HFFc6 (cell line): ENCODE measurements at regions not wholly inside any gene's neighbourhood (a gene's known extent, or its start where the extent isn't known, plus 50 kb on each side); places are given as distances from the start of the nearest gene placed in this dataset.

Source experiments
- DNase-seq: peaks from one replicate; pipeline ENCODE4 v3.0.0-alpha.2; 2018
- H3K27ac Mint-ChIP-seq: 2 replicates; pipeline ENCODE4 v1.8.0; 2020; ENCODE audit warnings: mild to moderate bottlenecking, mixed read lengths
- H3K27me3 Mint-ChIP-seq: 2 replicates; pipeline ENCODE4 v1.8.0; 2021; ENCODE audit warnings: mild to moderate bottlenecking, moderate library complexity, mixed read lengths; ENCODE audit not compliant: insufficient read depth
- H3K36me3 Mint-ChIP-seq: 2 replicates; pipeline ENCODE4 v1.8.0; 2021; ENCODE audit warnings: low read depth, mixed read lengths
- H3K4me1 Mint-ChIP-seq: 2 replicates; pipeline ENCODE4 v1.8.0; 2020; ENCODE audit warnings: low read depth, mixed read lengths
- H3K4me3 Mint-ChIP-seq: 2 replicates; pipeline ENCODE4 v1.8.0; 2020; ENCODE audit warnings: mild to moderate bottlenecking, moderate library complexity, mixed read lengths
- H3K9me3 Mint-ChIP-seq: 2 replicates; pipeline ENCODE4 v1.8.0; 2020; ENCODE audit warnings: mild to moderate bottlenecking, mixed read lengths
- CTCF ChIP-seq: fragments of 200-600 bp; sonication (generic); IDR thresholded peaks from 2 replicates; pipeline ENCODE4 v1.5.0; 2021; ENCODE audit warnings: antibody characterized with exemption, mild to moderate bottlenecking

GRCh38 chr2:129480790-129481189 lies 498.7 kb upstream of the RAB6C start:
- DNase-seq = no peak
- Mint-ChIP-seq H3K4me1 (no peaks in the 10 kb centered on the region), H3K27ac (no peak overlapping the region), H3K9me3 (peaks cover 58% of the 10 kb centered on the region), H3K4me3 (no peak overlapping the region), H3K36me3 (peaks cover 4% of the 10 kb centered on the region; the same call in 1 of the 2 replicates), H3K27me3 (no peaks in the 10 kb centered on the region; the same call in 1 of the 2 replicates)
- TF ChIP-seq CTCF = no peak

- H3K4me1 Mint-ChIP-seq = no peaks in the 10 kb centered on the region
Observed at GRCh38 chr2:129481306-129482219, 497.9 kb upstream of the RAB6C start.

GRCh38 chr2:129482626-129483025 lies 496.8 kb upstream of the RAB6C start:
- no peaks in the 10 kb centered on the region; the same call in 1 of the 2 replicates for H3K27me3 Mint-ChIP-seq
- DNase-seq = no peak
- no peak overlapping the region for H3K27ac Mint-ChIP-seq
- H3K36me3 Mint-ChIP-seq = peaks cover 4% of the 10 kb centered on the region; the same call in 1 of the 2 replicates
- TF ChIP-seq CTCF = no peak
- H3K4me3 Mint-ChIP-seq = no peak overlapping the region
- H3K9me3 Mint-ChIP-seq = peaks cover 56% of the 10 kb centered on the region
- no peaks in the 10 kb centered on the region for H3K4me1 Mint-ChIP-seq

More at GRCh38 chr2:129481306-129482219, 497.9 kb upstream of the RAB6C start:
- Mint-ChIP-seq H3K36me3 (peaks cover 4% of the 10 kb centered on the region; the same call in 1 of the 2 replicates), H3K27ac (no peak overlapping the region), H3K9me3 (peaks cover 57% of the 10 kb centered on the region), H3K4me3 (no peak overlapping the region), H3K27me3 (no peaks in the 10 kb centered on the region; the same call in 1 of the 2 replicates)
- DNase-seq = no peak
- TF ChIP-seq CTCF = no peak

- Mint-ChIP-seq H3K4me1 (no peaks in the 10 kb centered on the region), H3K4me3 (no peak overlapping the region), H3K27ac (no peak overlapping the region), H3K9me3 (peaks cover 54% of the 10 kb centered on the region), H3K27me3 (no peaks in the 10 kb centered on the region; the same call in 1 of the 2 replicates), H3K36me3 (peaks cover 4% of the 10 kb centered on the region; the same call in 1 of the 2 replicates)
- no peak for TF ChIP-seq CTCF
- DNase-seq = no peak
Observed at GRCh38 chr2:129483366-129483765, 496.1 kb upstream of the RAB6C start.

- TF ChIP-seq CTCF = no peak
- Mint-ChIP-seq H3K27ac (no peak overlapping the region), H3K9me3 (peaks cover 55% of the 10 kb centered on the region), H3K4me1 (no peaks in the 10 kb centered on the region), H3K27me3 (no peaks in the 10 kb centered on the region; the same call in 1 of the 2 replicates), H3K4me3 (no peak overlapping the region), H3K36me3 (peaks cover 4% of the 10 kb centered on the region; the same call in 1 of the 2 replicates)
- DNase-seq = no peak
Observed at GRCh38 chr2:129484999-129485897, 494.2 kb upstream of the RAB6C start.
